GM12891 (cell line): ENCODE measurements at regions not wholly inside any gene's neighbourhood (a gene's known extent, or its start where the extent isn't known, plus 50 kb on each side); places are given as distances from the start of the nearest gene placed in this dataset.

ENCODE experiments used
- DNase-seq: peaks from one replicate; pipeline ENCODE4 v3.0.0; 2011; ENCODE audit warnings: low spot score; ENCODE audit not compliant: insufficient read length
- FAIRE-seq: peaks from 2 replicates; lab custom pipeline; 2011; peaks lifted over from hg19 to GRCh38; lab: Jason Lieb, UNC
- PAX5 ChIP-seq: IDR thresholded peaks from 2 replicates; pipeline ENCODE4 v1.6.1; 2011; ENCODE audit warnings: low read length, moderate library complexity, mild to moderate bottlenecking; ENCODE audit not compliant: insufficient read depth, severe bottlenecking
- POLR2A ChIP-seq: IDR thresholded peaks from 2 replicates; pipeline ENCODE4 v1.6.1; 2011; ENCODE audit warnings: low read depth, low read length, control low read depth
- POLR2AphosphoS5 ChIP-seq: IDR thresholded peaks from 2 replicates; pipeline ENCODE4 v1.6.1; 2011; ENCODE audit warnings: low read depth, low read length, control low read depth
- POU2F2 ChIP-seq: IDR thresholded peaks from 2 replicates; pipeline ENCODE4 v1.6.1; 2011; ENCODE audit warnings: low read depth, mild to moderate bottlenecking, control low read depth, low read length, moderate library complexity
- SPI1 ChIP-seq: IDR thresholded peaks from 2 replicates; pipeline ENCODE4 v1.6.1; 2011; ENCODE audit warnings: low read depth, low read length, control low read depth
- TAF1 ChIP-seq: IDR thresholded peaks from 2 replicates; pipeline ENCODE4 v1.6.1; 2011; ENCODE audit warnings: low read depth, low read length, control low read depth

- FAIRE-seq, result no peak
- peak; percentile 5 for DNase-seq
- TF ChIP-seq POLR2AphosphoS5, result no peak
- no peak for TF ChIP-seq POU2F2
- TF ChIP-seq PAX5, result no peak
- no peak for TF ChIP-seq TAF1
- TF ChIP-seq POLR2A, result no peak
- no peak for TF ChIP-seq SPI1
Observed at GRCh38 chr3:24773798-24774197, 279.1 kb upstream of the THRB start.

GRCh38 chr3:24780991-24781390, 286.3 kb upstream of the THRB start:
- no peak for FAIRE-seq
- TF ChIP-seq POLR2AphosphoS5 (no peak), TAF1 (no peak), PAX5 (no peak), POLR2A (no peak), POU2F2 (no peak), SPI1 (no peak)
- DNase-seq, result no peak

GRCh38 chr3:24781454-24781853, 286.8 kb upstream of the THRB start:
- TF ChIP-seq POLR2AphosphoS5 (no peak), POU2F2 (no peak), PAX5 (no peak), POLR2A (no peak), SPI1 (no peak), TAF1 (no peak)
- FAIRE-seq, result no peak
- DNase-seq, result no peak

GRCh38 chr3:24793896-24794295, 299.2 kb upstream of the THRB start:
- DNase-seq (no peak), FAIRE-seq (no peak)
- TF ChIP-seq PAX5 (no peak), POLR2A (no peak), TAF1 (no peak), SPI1 (no peak), POU2F2 (no peak), POLR2AphosphoS5 (no peak)

- DNase-seq, result peak; percentile 1
- peak; percentile 20 for FAIRE-seq
- TF ChIP-seq TAF1 (no peak), SPI1 (peak; percentile 92)
Observed at GRCh38 chr3:24802614-24803013, 308.0 kb upstream of the THRB start.

GRCh38 chr3:24804095-24804494, 309.4 kb upstream of the THRB start:
- TF ChIP-seq POLR2A (no peak), POU2F2 (no peak), TAF1 (no peak), SPI1 (no peak), PAX5 (no peak), POLR2AphosphoS5 (no peak)
- DNase-seq (no peak), FAIRE-seq (no peak)

- FAIRE-seq (no peak), DNase-seq (no peak)
- no peak for TF ChIP-seq TAF1
- no peak for TF ChIP-seq SPI1
- TF ChIP-seq PAX5, result no peak
- no peak for TF ChIP-seq POLR2A
- TF ChIP-seq POU2F2, result no peak
- no peak for TF ChIP-seq POLR2AphosphoS5
Observed at GRCh38 chr3:24810881-24811280, 316.2 kb upstream of the THRB start.

- FAIRE-seq, result no peak
- DNase-seq, result no peak
- no peak for TF ChIP-seq SPI1
- TF ChIP-seq PAX5, result no peak
- no peak for TF ChIP-seq TAF1
- no peak for TF ChIP-seq POU2F2
- TF ChIP-seq POLR2A, result no peak
- no peak for TF ChIP-seq POLR2AphosphoS5
Observed at GRCh38 chr3:24812116-24812515, 317.5 kb upstream of the THRB start.

- DNase-seq (no peak), FAIRE-seq (no peak)
- TF ChIP-seq POLR2A (no peak), TAF1 (no peak), SPI1 (no peak), POLR2AphosphoS5 (no peak), PAX5 (no peak), POU2F2 (no peak)
Observed at GRCh38 chr3:24818055-24818454, 323.4 kb upstream of the THRB start.

GRCh38 chr3:24828011-24828410, 333.4 kb upstream of the THRB start:
- TF ChIP-seq POLR2A (no peak), SPI1 (no peak), PAX5 (no peak), TAF1 (no peak), POLR2AphosphoS5 (no peak), POU2F2 (no peak)
- DNase-seq, result no peak
- no peak for FAIRE-seq
